Endodermal cell (in vitro differentiated cells): ENCODE measurements at regions not wholly inside any gene's neighbourhood (a gene's known extent, or its start where the extent isn't known, plus 50 kb on each side); places are given as distances from the start of the nearest gene placed in this dataset.

Experiments used
- DNase-seq: peaks from one replicate; pipeline ENCODE4 v3.0.0-alpha.2; 2017
- H3K27ac ChIP-seq: 2 replicates; pipeline ENCODE4 v1.5.1; 2013; ENCODE audit warnings: mild to moderate bottlenecking, low read depth, low read length, moderate library complexity
- H3K27me3 ChIP-seq: 2 replicates; pipeline ENCODE4 v1.6.1; 2013; ENCODE audit warnings: mild to moderate bottlenecking, low read length, moderate library complexity; ENCODE audit not compliant: insufficient read depth, control insufficient read depth, poor library complexity, severe bottlenecking
- H3K36me3 ChIP-seq: 2 replicates; pipeline ENCODE4 v1.7.0; 2013; ENCODE audit warnings: mild to moderate bottlenecking, low read length, moderate library complexity; ENCODE audit not compliant: control insufficient read depth, insufficient read depth
- H3K4me1 ChIP-seq: one replicate; pipeline ENCODE4 v1.7.0; 2013; ENCODE audit warnings: low read length; ENCODE audit not compliant: control insufficient read depth, insufficient read depth
- H3K4me3 ChIP-seq: 2 replicates; pipeline ENCODE4 v1.5.1; 2013; ENCODE audit warnings: mild to moderate bottlenecking, low read length, moderate library complexity
- H3K9ac ChIP-seq: 2 replicates; pipeline ENCODE4 v1.6.1; 2013; ENCODE audit warnings: mild to moderate bottlenecking, low read length, moderate library complexity; ENCODE audit not compliant: poor library complexity, severe bottlenecking; ENCODE audit errors: extremely low read depth
- H3K9me3 ChIP-seq: 2 replicates; pipeline ENCODE4 v1.6.1; 2013; ENCODE audit warnings: mild to moderate bottlenecking, low read length, moderate library complexity; ENCODE audit not compliant: control insufficient read depth
- H3K27ac Mint-ChIP-seq: 2 replicates; pipeline ENCODE4 v1.8.0; 2020; ENCODE audit warnings: mixed read lengths
- H3K27me3 Mint-ChIP-seq: 2 replicates; pipeline ENCODE4 v1.8.0; 2021; ENCODE audit warnings: mild to moderate bottlenecking, mixed read lengths; ENCODE audit not compliant: insufficient read depth
- H3K36me3 Mint-ChIP-seq: 2 replicates; pipeline ENCODE4 v1.8.0; 2020; ENCODE audit warnings: low read depth, mixed read lengths
- H3K4me1 Mint-ChIP-seq: 2 replicates; pipeline ENCODE4 v1.8.0; 2020; ENCODE audit warnings: mixed read lengths
- H3K4me3 Mint-ChIP-seq: 2 replicates; pipeline ENCODE4 v1.8.0; 2020; ENCODE audit warnings: mild to moderate bottlenecking, moderate library complexity, mixed read lengths
- H3K9me3 Mint-ChIP-seq: 2 replicates; pipeline ENCODE4 v1.8.0; 2020; ENCODE audit warnings: mild to moderate bottlenecking, mixed read lengths
- WGBS, 2 experiments: methylation state at CpG; one replicate each; pipeline versions ENCODE4 v1.1.5 to v1.1.7; 2013; ENCODE audit warnings: missing lambda C conversion rate in 2 of 2, mixed read lengths in 1 of 2; ENCODE audit not compliant: insufficient coverage in 1 of 2, insufficient read length in 1 of 2; 5-methylcytosine and 5-hydroxymethylcytosine counted together
- TF ChIP-seq, protein P1 (sequence below): fragments of 200-600 bp; sonication (generic); conservative IDR thresholded peaks from 2 replicates; pipeline ENCODE4 v1.5.0; 2021; ENCODE audit warnings: antibody characterized with exemption, mild to moderate bottlenecking

DNA sequence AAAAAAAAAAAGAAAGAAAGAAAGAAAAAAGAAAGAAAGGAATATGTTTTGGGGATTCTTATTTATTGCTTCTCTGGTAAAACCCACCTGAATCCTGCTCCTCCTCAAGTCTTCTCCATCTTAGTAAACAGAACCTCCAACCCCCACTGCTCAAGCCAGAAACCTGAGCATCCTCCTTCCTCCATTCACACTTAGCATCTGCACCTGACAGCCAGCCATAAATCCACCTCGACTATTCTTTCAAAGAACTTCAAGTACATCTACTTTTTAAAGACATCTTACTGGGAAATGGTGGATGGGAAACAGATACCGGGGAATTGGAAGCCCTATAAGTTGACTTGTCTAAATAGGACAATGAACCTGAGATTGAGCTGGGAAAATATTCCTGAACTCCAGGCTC is 519.9 kb upstream of the DPP6 start:
- Histone ChIP-seq H3K9ac (no peak overlapping the region), H3K27me3 (no peaks in the 10 kb centered on the region), H3K4me3 (no peak overlapping the region), H3K4me1 (no peaks in the 10 kb centered on the region), H3K36me3 (no peaks in the 10 kb centered on the region), H3K27ac (no peak overlapping the region), H3K9me3 (peaks cover 87% of the 10 kb centered on the region)
- peaks cover 5% of the 10 kb centered on the region for H3K36me3 Mint-ChIP-seq
- no peak overlapping the region for H3K27ac Mint-ChIP-seq
- WGBS, 2 experiments: 80 to 100% methylated on average over 1 to 2 of the region's 2 CpGs
- no peak for DNase-seq
- TF ChIP-seq, protein P1, sequence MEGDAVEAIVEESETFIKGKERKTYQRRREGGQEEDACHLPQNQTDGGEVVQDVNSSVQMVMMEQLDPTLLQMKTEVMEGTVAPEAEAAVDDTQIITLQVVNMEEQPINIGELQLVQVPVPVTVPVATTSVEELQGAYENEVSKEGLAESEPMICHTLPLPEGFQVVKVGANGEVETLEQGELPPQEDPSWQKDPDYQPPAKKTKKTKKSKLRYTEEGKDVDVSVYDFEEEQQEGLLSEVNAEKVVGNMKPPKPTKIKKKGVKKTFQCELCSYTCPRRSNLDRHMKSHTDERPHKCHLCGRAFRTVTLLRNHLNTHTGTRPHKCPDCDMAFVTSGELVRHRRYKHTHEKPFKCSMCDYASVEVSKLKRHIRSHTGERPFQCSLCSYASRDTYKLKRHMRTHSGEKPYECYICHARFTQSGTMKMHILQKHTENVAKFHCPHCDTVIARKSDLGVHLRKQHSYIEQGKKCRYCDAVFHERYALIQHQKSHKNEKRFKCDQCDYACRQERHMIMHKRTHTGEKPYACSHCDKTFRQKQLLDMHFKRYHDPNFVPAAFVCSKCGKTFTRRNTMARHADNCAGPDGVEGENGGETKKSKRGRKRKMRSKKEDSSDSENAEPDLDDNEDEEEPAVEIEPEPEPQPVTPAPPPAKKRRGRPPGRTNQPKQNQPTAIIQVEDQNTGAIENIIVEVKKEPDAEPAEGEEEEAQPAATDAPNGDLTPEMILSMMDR: no peak
- H3K9me3 Mint-ChIP-seq: peaks cover 97% of the 10 kb centered on the region
- no peaks in the 10 kb centered on the region for H3K27me3 Mint-ChIP-seq
- no peak overlapping the region for H3K4me3 Mint-ChIP-seq
- no peaks in the 10 kb centered on the region for H3K4me1 Mint-ChIP-seq

DNA sequence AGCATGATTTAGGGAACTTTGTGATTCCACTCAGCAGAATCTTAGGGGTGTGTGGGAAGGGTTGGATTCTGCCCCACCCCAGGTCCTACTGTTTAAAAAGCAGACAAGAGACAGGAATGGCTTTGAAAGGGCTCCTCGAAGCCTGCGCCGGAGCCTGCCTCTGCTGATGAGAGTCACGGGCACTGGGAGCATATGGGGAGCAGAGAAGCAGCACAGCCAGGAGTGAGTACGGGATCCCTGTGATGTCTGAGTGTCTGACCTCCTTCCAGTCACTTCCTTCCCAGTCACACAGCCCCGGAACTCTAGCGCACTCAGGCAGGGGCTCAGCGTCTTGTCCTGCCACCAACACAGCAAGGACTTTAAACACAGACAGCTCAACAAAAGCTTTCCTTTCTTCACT is 514.9 kb upstream of the DPP6 start:
- WGBS, 2 experiments: 56 to 61% methylated on average over 8 of the region's 8 CpGs
- Histone ChIP-seq H3K9me3 (peaks cover 71% of the 10 kb centered on the region), H3K36me3 (no peaks in the 10 kb centered on the region), H3K27ac (no peak overlapping the region), H3K27me3 (no peaks in the 10 kb centered on the region), H3K4me3 (no peak overlapping the region), H3K9ac (no peak overlapping the region), H3K4me1 (no peaks in the 10 kb centered on the region)
- H3K36me3 Mint-ChIP-seq: peaks cover under 1% of the 10 kb centered on the region
- no peak overlapping the region for H3K27ac Mint-ChIP-seq
- no peaks in the 10 kb centered on the region for H3K4me1 Mint-ChIP-seq
- DNase-seq: no peak
- TF ChIP-seq, protein P1: no peak
- peaks cover 91% of the 10 kb centered on the region for H3K9me3 Mint-ChIP-seq
- no peak overlapping the region for H3K4me3 Mint-ChIP-seq
- no peaks in the 10 kb centered on the region for H3K27me3 Mint-ChIP-seq

DNA sequence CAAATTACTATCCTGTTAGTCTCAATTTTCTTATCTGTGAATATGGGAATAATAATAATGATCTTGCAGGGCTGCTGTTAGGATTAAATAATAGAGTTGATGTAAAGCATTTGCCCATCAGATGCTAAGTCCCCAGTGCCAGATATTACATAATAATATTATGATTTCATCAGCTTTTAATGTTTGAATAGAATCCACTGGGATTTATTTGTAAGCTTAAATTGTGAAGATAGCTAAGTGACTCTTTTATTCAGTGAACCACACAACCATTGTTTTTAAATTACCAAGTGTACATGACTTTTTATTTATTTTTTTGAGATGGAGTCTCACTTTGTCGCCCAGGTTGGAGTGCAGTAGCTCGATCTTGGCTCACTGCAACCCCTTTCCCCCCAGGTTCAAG is 510.3 kb upstream of the DPP6 start:
- H3K36me3 Mint-ChIP-seq: no peaks in the 10 kb centered on the region
- no peaks in the 10 kb centered on the region for H3K36me3 ChIP-seq
- 52 to 65% methylated on average over 2 of the region's 2 CpGs for WGBS, 2 experiments
- H3K4me3 Mint-ChIP-seq: no peak overlapping the region
- DNase-seq: no peak
- H3K4me1 Mint-ChIP-seq: no peaks in the 10 kb centered on the region
- H3K9me3 Mint-ChIP-seq: peaks cover 82% of the 10 kb centered on the region
- H3K27ac ChIP-seq: no peak overlapping the region
- no peaks in the 10 kb centered on the region for H3K27me3 Mint-ChIP-seq
- no peaks in the 10 kb centered on the region for H3K27me3 ChIP-seq
- H3K9ac ChIP-seq: no peak overlapping the region
- TF ChIP-seq, protein P1: no peak
- H3K4me1 ChIP-seq: no peaks in the 10 kb centered on the region
- H3K4me3 ChIP-seq: no peak overlapping the region
- H3K27ac Mint-ChIP-seq: no peak overlapping the region
- peaks cover 62% of the 10 kb centered on the region for H3K9me3 ChIP-seq
